HG02763 (cell line): ENCODE measurements at regions not wholly inside any gene's neighbourhood (a gene's known extent, or its start where the extent isn't known, plus 50 kb on each side); places are given as distances from the start of the nearest gene placed in this dataset.
"Not testable (repeated sequence)": the region's sequence is repeated elsewhere in the genome, so short reads cannot be mapped to it uniquely, and the experiment has no call there.

Experiments
- ATAC-seq: cut with Tn5 transposase; IDR thresholded peaks from one replicate; pipeline ENCODE4 v1.9.1; 2021; ENCODE audit warnings: mild to moderate bottlenecking, moderate library complexity; ENCODE audit not compliant: unreplicated experiment

DNA sequence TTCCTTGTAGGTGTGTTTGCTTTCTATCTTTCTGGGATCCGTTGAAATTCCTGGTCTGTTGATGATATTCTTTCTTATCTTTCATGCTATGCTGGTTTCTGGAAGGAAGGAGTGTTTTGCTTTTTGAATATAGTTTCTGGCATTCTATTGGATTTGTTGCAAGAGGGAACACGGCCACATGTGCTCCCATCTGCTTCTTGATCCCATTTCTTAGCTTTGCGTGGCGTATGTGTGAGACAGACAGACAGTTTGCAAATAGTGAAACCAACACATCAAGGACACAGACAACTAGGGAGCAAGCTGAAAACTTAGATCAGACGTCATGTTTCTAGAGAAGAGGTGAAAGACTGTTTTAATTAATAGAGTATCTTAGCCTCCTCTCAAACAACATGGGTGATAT is 261.9 kb upstream of the PUDP start:
- no peak for ATAC-seq

DNA sequence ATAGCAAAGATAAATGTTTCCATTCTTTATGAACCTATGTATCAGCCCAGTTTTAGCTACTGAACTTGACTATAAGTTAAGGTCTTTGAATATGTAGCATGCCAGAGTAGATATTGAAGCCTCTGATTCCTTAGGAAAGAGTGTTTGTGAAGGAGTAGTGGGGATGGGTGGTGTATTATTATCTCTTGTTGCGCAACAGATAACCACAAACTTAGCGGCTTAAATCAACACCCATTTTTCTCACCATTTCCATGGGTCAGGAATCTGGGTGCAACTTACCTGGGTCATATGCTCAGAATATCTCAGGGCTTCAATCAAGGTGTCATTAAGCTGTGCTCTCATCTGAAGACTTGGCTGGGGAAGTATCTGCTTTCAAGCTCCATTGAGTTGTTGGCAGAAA is 251.4 kb upstream of the PUDP start:
- no peak for ATAC-seq

DNA sequence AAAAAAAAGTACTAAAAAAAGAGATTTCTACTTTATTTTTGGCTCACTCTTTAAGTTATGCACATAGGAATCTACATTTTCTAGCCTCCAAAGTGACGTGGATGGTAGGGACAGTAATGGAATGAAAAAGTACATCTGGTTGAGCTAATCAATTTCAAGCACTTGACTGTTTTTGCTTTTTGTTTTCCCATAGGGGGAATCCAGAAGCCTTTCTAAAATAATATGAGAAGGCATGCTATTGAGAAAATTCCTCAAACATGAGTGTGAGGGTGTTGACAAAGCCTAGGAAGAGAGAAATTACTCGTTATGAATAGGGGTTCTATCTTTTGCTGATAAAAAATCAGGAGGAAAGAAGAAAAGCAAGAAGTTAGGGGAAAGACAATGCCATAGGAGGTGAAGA is 242.5 kb upstream of the PUDP start:
- ATAC-seq = no peak

DNA sequence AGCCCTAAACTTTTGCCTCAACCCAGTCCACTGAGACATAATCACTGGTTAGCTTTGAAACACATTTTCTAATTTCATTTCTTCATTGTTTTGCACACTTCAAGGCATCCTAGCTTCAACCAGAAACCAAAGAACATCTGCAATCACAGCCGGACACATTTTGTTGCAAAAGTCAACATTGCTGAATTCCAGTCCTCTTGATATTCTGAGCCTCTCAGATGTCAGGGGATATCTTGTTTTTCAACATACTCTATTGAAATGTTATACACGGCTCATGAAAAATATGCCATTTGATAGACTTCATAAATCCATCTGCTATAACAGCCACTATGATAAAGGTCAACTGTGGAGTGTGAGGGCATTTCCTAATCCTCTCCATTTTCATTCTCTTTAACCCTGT is 241.6 kb upstream of the PUDP start:
- ATAC-seq = no peak

DNA sequence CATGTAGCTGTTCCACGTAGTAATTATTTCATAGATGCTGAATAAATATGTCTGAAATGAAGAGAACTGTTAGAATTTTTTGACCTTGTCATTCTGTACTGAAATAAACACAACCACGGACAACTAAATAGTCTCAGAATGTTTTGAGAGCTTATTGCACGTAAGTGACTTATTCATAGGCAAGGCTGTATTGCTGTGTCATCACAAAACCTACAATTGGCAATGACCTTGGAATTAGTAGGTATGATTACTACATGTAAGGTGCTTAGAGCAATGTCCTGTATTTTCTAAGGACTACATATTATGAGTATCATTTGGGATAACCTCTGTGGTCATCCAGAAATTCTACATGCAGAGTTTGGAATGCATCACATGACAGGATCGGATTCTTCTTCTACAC is 237.2 kb upstream of the PUDP start:
- no peak for ATAC-seq

DNA sequence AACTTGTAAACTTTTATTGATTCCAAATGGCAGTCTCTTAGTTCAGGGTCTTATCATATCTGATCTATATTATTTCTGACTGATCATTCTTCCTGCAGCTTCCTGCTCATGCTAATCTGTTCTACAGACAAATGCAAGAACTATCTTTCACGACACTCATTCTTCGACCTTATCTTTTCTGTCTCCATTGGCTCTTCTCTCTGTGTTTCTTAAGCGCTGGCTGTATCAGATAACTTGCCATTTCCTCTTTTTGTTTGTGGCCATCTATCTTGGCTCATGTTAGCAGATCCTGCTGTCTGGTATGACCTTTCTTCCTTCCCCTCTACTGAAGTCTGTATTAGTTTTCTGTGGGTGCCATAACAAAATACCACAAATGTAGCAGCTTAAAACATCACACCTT is 230.5 kb upstream of the PUDP start:
- no peak for ATAC-seq

DNA sequence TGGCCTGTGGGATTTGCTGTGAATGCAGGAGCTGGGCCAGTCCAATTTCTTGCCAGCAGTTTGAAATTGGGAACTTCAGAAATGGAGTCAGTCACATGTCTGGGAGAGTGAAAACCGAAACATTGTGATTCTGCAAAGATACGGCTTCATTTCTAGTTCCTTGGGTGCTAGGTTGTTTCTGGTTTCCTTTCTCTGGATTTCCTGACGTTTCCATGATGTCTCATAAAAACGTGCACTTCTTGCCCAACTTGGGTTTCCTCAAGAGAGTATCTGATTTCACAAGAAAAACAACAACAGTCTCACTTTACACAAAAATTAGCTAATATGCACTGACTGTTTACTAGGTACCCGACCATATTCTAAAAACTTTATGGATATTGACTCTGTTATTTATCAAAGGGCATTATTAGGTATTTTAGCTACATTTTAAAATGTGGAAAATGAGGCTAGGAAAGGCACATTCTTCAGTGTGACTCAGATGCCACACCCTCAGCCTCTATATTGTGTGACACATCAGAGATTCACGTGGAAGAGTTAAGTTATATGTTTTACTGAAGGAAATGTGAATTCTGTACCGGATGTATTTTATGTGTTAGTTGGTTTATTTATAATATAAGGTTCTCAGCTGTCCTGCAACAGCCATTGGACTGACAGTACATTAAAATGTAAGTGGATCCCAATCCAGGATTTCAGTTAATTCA is 225.0 kb upstream of the PUDP start:
- no peak for ATAC-seq

DNA sequence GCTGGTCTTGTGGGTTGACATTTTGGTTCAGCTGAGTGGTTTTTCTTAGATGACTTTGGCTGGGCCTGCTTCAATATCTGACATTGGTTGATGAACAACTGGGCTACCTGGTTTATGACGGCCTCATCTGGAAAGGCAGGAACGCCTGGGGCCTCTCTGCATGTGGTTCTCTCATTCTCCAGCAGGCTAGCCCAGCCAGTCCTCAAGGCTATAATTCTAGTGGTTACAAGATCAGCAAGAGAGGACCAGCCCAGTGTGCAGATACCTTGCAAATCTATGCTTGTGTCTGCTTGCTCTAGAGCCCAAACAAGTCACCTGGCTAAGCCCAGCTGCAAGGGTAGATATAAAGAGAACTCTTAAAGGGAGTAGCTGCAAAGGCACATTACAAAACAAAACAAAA is 214.2 kb upstream of the PUDP start:
- ATAC-seq = no peak

DNA sequence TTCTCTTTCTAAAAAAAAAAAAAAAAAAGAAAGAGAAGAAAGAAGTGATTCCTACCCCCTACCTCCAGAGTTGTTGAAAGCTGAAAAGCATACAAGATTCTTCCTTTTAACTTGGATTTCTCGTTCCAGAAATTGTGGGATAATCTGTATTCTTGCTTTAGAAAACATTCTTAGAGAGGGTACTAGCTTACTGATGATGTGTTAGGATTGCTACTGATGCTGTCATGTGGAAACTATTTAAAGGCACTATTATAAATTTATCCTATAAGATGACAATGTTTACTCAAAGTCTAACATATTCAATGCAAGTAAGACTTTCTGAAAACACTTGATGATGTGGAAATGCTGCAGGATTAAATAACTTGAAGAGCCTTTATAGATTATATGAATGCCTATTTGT is 204.0 kb upstream of the PUDP start:
- no peak for ATAC-seq

DNA sequence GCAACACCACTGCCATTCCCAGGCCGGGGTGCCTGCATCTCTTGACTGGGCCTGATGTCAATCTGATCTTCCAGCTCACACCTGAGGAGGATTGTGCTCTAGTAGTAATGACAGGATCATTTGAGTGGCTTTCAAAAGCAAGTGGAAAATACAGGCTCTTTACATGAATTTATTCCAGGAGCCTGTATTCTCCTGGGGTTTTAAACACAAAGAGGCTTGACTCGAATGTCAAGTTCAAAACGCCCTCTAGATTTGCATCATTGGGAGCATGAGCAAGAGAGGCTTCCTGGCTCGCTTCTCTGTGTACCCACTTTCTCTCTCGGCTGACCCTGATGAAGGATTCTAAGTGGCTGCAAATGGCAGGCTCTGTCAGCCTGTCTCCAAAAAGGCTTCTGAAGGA is 199.5 kb upstream of the PUDP start:
- ATAC-seq = no peak

DNA sequence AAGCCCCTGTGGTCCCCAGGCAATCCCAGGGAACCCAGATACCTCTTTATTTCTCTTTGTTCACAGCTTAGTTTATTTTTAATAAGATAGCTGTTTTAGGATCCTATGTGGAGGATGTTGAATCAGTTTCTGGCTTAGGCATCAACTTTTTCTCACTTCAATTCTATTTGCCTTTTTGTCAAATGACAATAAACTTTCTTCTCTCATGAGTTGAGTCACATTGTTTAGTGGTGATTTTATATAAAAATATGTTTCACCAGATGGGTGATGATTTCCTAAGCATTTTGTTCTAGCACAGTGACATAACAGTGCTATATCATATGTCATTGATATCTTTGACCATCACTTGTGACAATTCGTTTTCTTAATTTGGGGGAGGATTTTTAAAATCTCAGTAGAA is 198.1 kb upstream of the PUDP start:
- ATAC-seq = no peak

DNA sequence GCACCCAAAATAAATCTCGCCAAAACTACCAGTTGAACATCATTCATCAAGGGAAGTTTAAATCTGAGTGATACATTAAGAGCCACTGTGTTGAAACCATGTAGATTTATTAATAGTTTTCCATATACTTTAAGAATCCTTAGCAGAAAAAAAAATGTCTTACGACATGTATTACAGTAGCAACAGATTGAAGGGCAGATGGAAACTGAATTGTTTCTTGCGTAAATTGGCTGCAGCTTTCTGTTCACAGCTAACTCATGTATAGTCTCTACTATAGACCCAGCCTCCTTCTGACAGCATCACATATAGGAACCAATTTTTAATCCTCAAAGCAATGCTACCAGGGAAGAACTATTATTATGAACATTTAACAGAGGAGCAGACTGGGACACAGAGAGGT is 195.2 kb upstream of the PUDP start:
- no peak for ATAC-seq

DNA sequence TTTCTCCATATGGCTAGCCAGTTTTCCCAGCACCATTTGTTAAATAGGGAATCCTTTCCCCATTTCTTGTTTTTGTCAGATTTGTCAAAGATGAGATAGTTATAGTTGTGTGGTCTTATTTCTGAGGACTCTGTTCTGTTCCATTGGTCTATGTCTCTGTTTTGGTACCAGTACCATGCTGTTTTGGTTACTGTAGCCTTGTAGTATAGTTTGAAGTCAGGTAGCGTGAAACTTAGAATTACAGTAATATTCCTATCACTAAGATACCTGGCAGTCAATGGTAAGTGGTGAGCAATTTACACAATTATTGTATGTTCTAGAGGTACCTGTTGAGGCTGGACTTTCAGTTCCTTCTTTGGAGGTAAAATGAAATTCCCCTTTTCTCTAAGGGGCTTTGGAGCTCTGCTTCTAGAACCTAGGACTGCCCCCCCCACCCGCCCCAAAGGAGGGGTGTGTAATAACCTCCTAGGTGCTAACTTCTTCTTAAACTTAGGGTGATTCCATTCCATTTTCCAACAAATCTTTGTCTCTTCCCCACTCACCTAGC is 187.9 kb upstream of the PUDP start:
- not testable (repeated sequence) for ATAC-seq

DNA sequence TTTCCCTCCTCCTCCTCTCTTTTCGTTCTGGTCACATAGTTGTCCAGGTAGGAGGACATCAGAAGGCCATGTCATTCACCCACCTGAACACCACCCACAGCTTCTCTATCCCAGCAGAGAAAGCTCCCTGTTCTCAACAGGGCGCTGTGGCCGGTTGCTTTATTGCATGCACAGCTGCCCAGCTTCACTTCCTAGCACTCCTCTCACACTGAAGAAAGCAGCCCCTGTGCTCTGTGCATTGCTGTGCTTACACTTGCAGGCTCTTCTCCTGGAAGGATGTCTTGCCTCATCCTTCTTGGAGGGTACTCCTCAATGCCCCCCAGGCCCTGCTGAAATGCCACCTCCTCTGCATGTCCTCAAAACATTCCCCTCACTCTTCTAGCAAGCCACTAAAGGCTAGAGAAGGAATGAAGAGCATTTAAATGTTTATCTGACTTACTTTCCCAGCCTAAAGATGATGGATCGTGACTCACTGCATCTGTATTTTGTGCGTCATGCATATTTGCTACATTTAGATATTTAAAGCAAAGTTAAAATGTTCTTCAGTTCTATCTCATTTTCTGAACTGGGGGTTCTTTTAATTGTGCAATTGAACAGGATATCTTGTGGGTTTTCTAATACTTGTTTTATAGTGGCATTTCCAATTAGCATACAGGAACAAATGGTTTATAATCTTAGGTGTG is 186.4 kb upstream of the PUDP start:
- ATAC-seq = no peak

DNA sequence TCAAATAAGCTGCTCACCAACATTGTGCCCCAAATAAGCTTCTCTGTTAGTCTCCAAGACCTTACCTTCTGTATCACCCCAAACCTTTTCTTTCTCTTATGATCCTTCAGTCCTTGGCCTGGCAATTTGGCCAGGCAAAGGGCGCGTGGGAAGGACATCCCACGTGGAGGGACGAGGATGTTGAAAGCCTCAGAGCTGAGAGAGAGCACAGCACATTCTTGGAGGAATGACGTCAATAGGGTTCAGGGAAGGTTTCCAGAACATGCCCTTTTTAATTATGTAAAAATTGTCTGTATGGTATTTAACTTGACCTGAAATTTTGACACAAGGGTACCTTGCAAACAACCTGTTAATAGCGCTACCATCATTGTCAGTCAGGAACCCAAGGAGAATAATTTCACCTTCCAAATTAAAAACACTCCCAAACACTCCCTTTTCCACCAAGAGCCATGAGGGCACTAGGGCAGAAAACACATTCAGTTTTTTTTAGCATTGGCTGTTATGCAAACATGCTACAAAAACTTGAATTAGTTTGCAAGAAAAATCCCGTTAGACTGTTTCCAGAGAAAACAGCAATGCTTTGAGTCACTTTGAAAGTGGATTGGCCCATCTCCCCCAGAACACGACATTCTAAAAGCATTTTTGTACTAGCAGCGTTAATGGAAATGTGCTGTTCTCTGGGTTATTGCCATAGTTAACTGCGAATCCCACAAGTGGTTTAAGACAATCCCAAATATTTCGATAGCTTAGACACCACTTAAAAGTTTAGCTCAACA is 183.2 kb upstream of the PUDP start:
- no peak for ATAC-seq

DNA sequence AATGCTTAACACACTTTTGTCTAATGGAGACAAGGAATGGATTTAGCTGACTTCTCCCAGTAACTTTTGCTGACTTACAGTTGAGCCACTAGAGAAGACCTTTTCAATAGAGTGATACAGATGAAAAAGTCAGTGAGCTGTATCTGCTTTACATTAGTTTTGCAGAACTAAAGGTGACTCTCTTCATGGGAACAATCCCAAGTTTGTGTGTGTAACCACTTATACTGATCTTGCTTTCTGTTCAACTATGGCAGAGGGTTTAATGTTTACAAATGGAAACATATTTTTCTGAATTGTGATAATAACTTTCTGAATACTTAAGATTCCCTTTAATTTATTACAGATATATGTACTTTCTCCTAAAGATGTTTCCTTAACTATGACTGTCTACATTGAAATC is 182.6 kb upstream of the PUDP start:
- no peak for ATAC-seq

DNA sequence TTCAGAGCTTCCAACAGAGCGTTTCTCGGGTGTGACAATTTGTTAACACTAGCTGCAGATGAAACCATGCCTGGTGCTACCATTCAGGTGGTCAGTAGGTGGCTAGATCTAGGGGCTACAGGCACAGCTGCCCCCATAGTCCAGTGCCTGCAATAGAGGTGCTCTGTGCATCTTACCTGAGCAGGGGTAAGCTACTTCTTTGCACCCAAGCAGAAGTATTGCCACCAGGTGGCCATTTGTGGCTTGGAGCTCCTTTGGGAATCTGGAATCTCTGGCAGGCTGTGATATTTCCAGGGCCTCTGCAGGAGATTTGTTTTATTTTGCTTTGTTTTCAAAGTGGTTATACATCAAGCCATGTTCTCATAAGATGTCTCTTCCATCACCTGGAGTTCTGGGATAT is 170.7 kb upstream of the PUDP start:
- ATAC-seq = no peak

DNA sequence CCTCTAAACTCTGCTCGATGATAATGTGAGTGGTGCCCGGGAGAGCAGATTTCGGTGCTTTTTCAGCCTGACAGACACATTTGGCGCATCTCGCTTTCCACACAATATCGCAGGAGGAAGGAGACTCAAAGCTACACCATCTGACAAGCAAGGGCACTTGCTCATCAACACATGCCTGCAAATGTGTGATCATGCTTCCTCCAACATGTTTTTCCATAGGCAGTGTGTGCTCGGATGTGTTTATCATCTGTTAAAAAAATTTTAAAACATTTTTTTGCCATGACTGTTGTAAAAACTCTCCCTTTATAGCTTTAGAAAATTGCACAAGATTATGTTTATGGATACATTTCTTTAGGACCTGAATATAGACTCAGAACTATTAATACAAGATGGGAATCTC is 170.3 kb upstream of the PUDP start:
- ATAC-seq = no peak

DNA sequence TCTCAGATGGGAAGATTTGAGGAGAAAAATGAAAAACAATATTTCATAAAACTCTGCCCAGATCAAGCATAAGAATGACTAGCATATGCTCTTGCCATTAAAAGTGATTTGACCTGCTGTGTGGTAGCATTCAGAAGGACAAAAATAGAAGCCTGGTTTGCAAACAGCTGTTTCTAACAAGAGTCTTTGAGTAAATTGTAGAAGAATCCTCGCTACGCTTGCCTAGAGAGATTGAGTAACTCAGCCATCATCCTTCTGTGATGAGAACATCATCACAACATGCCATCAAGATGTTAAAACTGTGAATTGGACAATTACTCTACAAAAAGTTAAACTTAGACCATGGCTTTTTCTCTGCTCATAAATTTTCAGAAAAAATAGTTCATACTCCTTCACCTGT is 168.9 kb upstream of the PUDP start:
- ATAC-seq = no peak

DNA sequence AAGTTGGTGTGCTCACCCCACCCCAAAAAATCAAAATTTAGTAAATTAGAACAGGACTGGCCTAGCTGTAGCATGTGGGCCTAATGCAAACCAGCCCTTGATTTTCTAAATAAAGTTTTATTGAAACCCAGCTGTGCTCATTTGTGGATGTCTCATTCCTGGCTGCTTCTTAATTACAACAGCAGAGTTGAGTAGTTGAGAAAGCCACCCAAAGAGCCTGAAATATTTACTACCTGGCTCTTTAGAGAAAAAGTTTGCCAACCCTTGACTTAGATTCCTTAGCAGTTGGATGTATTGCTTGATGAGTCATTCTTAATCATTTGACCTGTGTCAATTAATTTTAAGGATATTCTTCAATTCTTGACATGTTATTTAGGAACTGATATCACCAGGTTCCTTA is 168.3 kb upstream of the PUDP start:
- ATAC-seq = no peak

DNA sequence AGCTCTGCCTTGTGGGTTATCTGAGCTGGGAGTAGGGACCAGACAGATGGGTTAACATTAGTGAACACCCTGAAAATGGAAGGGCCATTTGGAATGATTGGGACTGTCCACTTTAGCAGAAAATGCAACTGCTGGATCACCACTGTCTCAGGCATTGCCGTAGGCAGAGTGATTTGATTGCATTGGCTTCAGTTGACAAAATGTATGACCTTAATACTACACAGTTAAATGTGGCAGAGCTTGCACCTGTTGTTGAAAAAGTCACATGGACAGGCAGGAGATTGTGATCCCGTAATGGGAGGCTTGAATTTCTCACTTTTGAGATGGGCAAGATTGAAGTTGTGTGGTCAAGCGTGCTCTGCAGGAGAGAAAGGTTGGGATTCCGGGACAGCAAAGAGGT is 166.5 kb upstream of the PUDP start:
- no peak for ATAC-seq

DNA sequence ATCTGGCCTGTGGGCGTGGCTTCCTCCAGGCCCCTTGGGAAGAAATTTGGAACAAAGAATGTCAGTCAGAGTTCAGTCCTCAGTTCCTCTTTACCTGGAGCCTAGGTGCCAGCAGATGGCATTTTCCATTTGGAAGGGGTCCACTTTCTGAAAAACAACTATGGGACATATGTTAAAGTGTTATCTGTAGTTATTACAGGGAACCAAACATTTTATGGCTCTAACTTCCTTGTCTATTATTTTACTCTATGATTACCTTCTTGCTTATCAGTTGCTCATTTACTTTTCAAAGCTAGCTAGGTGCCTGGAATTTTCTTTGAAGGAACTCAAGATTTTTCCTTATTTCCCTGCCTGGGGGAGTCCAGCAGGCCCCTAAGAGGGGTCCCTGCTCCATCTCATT is 159.8 kb upstream of the PUDP start:
- no peak for ATAC-seq
